Limb (tissue), 2 donors: ENCODE measurements at regions not wholly inside any gene's neighbourhood (a gene's known extent, or its start where the extent isn't known, plus 50 kb on each side); places are given as distances from the start of the nearest gene placed in this dataset.
A peak's percentile ranks its signal among the peaks of the same experiment; 100 is the strongest.
"Not testable (repeated sequence)": the region's sequence is repeated elsewhere in the genome, so short reads cannot be mapped to it uniquely, and the experiment has no call there.

Experiments used
- DNase-seq, 2 donors: peaks; one replicate each; pipeline ENCODE4 v3.0.0-alpha.2; 2016; ENCODE audit errors: extremely low spot score in 2 of 2

DNA sequence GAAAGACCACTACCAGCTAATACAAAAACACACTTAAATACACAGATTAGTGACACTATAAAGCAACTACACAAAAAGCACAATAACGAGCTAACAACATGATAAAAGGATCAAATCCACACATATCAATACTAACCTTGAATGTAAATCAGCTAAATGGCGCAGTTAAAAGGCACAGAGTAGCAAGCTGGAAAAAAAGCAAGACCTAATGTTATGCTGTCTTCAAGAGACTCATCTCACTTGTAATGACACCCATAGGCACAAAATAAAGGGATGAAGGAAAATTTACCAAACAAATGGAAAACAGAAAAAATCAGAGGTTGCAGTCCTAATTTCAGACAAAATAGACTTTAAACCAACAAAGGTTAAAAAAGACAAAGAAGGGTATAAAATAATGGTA is 86.3 kb downstream of the NUS1 start:
- no peak for DNase-seq

DNA sequence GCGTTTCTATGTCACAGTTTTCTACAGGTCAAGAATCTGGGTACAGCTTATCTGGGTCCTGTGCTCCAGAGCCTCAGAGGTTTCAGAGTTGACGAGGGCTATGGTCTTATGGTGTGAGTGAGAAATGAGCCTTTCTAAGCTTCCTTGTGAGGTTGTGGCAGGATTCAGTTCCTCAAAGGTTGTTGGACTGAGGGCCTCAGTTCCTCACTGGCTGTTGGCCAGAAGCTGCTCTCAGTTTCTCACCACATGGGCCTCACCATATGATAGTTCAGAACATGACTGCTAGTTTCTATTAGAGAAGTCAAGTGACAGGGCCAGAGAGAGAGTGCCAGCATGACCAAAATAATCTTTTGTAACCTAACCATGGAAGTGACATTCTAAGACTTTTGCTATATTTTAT is 96.1 kb downstream of the NUS1 start:
- DNase-seq, result no peak

DNA sequence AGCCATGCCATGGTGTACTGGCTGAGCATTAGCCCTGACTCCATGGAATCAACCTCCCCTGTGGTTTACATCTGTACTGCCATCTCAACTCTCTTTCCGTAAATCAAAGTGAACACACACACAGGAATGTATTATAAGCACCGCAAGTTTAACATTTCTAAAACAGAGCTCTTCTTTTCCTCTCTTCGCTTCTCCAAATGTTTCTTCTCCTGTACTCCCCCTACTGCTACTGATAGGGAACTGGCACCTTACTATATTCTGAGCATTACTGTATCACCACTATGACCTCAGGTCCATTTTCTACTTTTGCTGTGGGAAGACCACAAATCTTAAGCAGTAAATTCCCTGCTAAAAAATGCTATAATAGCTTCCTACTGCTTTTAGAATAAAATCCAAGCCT is 101.2 kb downstream of the NUS1 start:
- no peak for DNase-seq

DNA sequence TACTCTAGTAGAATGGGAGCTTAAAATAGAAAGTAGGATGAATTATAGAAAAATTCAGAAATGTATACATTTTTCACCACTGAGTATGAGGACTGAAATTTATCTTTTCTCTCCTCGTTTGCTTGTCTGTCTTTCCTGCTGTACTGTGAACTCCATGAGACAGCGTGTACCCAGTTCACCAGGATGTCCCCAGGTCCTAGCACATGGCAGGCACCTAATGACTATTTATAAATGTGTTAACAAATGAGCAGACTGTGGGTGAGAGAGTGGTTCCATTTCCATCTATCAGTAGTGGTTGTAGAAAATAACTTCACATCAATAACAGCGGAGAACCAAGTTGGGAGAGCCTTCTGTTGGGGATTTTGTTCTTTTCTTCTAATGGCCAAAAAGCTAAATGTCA is 106.3 kb downstream of the NUS1 start:
- DNase-seq, result no peak

DNA sequence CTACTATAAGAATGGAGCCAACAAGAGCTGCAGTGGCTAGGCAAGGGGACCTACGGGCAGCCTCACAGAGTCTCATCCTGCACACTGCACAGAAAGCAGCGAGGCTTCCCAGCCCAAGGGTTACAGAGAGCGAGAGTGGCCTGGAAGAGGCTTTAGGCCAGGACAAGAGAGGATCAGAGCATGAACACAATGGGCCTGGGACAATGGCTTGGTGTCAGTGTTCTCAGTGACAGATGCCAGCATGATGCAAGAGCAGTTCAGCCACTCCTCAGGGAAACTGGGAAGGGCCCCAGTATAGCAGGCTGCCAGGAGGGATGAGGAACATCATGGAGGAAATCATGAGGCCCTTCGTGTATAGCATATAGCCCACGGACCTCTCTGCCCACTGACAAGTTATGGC is 108.0 kb downstream of the NUS1 start:
- DNase-seq, result no peak

DNA sequence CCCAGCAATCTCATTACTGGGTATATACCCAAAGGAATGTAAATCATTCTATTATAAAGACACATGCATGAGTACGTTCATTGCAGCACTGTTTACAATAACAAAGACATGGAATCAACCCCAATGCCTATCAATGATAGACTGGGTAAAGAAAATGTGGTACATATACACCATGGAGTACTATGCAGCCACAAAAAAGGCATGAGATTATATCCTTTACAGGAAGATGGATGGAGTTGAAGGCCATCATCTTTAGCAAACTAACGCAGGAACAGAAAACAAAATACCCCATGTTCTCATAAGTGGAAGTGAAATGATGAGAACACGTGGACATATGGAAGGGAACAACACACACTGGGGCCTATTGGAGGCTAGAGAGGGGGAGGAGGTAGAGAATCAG is 115.7 kb downstream of the NUS1 start:
- DNase-seq, result no peak

DNA sequence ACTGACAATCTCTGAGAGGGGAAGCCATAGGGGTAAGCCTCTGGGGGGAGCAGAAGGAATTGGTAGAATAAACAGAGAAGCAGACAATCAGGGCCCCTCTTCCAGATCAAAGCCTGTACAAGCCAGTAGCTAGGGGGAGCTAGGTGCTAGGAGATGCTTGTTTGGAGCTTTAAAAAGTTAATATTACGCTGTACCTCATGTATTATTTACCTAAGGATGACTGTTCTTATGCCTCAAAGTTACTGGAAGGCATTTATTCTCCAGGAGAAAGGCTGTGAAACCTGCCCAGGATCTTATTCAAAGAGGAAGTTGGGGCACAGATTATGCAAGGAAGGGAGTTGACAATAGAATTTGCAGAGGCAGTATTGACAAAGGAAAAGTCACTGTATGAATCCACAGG is 111.8 kb upstream of the SLC35F1 start:
- no peak for DNase-seq

DNA sequence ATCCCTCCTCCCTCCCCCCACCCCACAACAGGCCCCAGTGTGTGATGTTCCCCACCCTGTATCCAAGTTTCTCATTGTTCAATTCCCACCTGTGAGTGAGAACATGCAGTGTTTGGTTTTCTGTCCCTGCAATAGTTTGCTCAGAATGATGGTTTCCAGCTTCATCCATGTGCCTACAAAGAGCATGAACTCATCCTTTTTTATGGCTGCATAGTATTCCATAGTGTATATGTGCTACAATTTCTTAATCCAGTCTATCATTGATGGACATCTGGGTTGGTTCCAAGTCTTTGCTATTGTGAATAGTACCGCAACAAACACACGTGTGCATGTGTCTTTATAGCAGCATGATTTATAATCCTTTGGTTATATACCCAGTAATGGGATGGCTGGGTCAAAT is 108.2 kb upstream of the SLC35F1 start:
- not testable (repeated sequence) for DNase-seq

DNA sequence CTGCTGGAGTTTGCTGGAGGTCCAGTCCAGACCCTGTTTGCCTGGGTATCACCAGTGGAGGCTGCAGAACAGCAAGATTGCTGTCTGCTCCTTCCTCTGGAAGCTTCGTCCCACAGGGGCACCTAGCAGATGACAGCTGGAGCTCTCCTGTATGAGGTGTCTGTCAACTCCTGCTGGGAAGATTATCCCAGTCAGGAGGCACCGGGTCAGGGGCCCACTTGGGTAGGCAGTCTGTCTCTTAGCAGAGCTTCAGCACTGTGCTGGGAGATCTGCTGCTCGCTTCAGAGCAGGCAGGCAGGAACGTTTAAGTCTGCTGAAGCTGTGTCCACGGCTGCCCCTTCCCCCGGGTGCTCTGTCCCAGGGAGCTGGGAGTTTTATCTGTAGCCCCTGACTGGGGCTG is 96.8 kb upstream of the SLC35F1 start:
- no peak for DNase-seq

DNA sequence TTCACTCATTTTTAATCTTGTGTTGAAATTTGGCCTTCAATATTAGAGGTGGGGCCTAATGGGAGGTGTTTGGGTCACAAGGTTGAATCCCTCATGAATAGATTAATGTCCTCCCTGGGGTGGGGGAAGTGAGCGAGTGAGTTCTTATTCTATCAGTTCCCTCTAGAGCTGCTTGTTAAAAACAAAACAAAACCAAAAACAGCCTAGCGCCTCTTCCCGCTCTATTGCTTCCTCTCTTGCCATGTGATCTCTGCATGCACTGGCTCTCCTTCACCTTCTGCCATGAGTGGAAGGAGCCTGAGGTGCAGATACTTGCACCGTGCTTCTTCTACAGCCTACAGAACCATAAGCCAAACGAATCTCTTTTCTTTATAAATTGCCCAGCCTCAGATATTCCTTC is 89.6 kb upstream of the SLC35F1 start:
- no peak for DNase-seq

DNA sequence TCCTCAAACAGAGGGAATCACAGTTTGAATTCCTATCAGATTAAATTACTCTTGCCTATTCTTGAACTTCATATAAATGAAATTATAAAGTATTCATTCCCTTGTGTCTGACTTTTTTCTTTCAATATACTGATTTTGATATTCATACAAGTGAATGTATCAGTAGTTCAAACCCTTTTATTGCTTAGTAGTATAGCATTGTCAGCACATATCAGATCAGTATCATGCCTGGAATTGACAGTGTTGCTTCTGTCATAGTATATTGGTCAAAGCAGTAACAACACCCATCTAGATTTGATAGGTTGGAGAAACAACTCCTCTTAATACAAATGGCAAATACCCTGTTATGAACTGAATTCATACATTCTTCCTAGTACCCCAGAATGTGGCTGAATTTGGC is 89.1 kb upstream of the SLC35F1 start:
- DNase-seq, result no peak

DNA sequence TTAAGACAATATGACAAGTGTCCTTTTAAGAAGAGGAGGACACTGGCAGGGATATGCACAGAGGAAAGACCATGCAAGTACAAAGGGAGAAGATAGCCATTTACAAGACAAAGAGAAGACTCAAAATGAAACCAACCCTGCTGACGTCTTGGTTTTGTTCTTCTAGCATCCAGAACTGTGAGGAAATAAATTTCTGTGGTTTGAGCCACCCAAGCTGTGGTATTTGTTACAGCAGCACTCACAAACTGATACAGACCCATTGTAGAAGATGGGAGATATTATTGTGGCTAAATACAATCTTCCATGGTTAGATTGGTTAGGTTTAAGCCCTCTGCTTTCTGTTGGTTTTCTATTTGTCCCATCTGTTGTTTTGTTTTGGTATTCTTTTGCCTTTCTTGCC is 88.6 kb upstream of the SLC35F1 start:
- no peak for DNase-seq

DNA sequence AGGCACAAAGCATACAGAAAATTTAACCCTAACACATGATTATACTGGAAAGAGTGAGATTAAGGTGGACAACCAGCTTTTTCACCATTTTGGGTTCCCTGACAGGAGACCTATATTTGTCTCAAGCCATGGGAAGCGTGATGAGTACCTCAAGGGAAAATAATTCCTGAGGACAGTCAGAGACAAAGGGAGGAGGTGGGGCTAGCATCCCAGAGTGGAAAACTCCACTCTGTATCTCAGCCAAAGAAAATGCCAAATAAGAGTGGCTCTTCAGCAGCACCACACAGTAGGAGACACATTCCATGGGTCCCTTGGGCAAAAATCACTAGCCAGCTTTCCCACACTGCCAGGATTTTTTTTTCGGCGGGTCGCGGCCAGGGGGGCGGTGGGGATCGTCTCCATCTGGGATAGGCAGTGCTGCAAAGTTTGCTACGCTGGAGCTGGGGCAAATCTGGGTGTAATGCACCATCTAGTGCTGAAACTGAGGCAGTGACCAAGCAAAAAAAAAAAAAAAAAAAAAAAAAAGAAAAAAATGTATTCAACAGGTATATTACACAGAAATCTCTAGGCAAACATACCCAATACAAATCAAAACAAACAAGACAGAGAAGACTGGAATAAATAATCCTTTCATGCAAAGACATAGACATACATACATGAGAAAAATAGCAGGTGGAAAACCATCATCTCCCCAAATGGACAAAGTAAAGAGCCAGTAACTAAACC is 77.3 kb upstream of the SLC35F1 start:
- peak in 1 of 2 donors; percentile 48 for DNase-seq

DNA sequence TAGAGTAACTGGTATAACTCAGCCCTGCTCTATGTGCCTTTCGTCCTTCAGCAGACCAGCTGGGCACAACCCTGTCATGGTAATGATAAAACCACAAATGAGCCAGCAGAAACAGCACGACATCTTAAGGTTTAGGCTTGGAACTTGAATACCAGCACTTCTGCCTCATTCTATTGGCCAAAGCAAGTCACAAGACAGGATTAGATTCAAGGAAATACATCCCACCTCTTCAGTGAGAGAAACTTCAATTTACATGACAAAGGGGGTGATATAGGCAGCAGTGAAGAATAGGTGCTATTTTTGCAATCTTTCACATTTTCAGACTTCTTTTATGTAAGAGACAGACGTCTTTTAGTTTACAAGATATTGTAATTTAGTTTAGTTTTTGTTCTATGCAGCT is 69.8 kb upstream of the SLC35F1 start:
- DNase-seq, result no peak

DNA sequence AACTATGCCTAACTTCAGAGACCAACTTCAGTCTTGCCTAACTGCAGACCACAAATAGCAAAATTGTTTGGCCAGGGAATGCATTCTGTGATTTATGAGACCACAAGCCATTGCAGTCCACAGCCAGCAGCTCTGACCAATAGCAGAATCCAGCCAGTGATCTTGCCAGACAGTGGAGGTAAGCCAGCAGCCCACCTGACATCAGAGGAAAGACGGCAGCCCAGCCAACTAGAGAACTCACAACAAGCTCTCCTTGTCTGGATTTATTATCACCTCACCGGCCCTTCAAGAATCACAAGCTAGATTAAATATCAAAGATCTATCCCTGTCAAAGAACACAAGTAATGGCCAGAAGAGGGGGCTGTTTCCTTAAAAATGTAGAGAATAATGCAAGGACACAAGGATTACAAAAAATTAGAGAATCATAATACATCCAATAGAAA is 66.5 kb upstream of the SLC35F1 start:
- no peak for DNase-seq

DNA sequence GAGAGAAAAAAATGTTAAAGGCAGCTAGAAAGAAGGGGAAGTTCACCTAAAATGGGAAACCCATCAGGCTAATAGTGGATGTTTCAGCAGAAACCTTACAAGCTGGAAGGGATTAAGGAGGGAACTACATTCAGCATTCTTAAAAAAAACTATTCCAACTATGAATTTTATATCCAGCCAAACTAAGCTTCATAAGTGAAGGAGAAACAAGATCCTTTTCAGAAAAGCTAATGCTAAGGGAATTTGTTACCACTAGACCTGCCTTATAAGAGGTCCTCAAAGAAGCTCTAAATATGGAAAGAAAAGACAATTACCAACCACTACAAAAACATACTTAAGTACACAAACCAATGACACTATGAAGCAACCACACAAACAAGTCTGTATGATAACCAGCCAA is 59.2 kb upstream of the SLC35F1 start:
- no peak for DNase-seq

DNA sequence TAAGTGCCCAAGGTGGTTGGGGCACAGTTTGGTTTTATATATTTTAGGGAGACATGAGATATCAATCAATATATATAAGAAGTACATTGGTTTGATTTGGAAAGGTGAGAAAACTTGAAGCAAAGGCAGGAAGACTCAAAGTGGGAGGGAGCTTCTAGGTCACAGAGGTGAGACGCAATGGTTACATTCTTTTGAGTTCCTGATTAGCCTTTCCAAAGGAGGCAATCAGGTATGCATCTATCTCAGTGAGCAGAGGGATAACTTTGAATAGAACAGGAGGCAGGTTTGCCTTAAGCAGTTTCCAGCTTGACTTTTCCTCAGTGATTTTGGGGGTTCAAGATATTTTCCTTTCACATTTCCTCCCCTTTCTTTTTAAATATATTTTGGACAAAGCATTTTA is 58.0 kb upstream of the SLC35F1 start:
- no peak for DNase-seq
